HEK293 (cell line): ENCODE measurements at regions not wholly inside any gene's neighbourhood (a gene's known extent, or its start where the extent isn't known, plus 50 kb on each side); places are given as distances from the start of the nearest gene placed in this dataset.

Experiments used
- CTCF ChIA-PET: fragments of 350-600 bp; formaldehyde crosslinking; extraction: SDS; loops from one replicate; lab custom pipeline; 2021; ENCODE audit warnings: antibody characterized with exemption; lab: Yijun Ruan, JAX
- POLR2A ChIA-PET: fragments of 300-600 bp; formaldehyde crosslinking; extraction: SDS; loops from one replicate; lab custom pipeline; 2020; ENCODE audit warnings: antibody characterized with exemption, inconsistent platforms; lab: Yijun Ruan, JAX
- H3K27ac ChIP-seq: fragments of 200-500 bp; sonication (Bioruptor generic); 2 replicates; pipeline ENCODE4 v1.5.1; 2014; ENCODE audit warnings: low read depth, low read length, control low read depth, inconsistent platforms; ENCODE audit errors: extremely low read depth
- H3K36me3 ChIP-seq, 2 experiments: fragments of 200-500 bp in 1 of 2; sonication (Bioruptor generic) in 1 of 2; 1 replicate in 1 of 2; 2 replicates in 1 of 2; pipeline ENCODE4 v1.5.1; 2014 to 2017; ENCODE audit warnings: inconsistent platforms in 2 of 2, low read length in 2 of 2; ENCODE audit not compliant: control insufficient read depth in 2 of 2, insufficient read depth in 1 of 2
- H3K4me1 ChIP-seq: fragments of 200-500 bp; sonication (Bioruptor generic); 2 replicates; pipeline ENCODE4 v1.5.1; 2014; ENCODE audit warnings: mild to moderate bottlenecking, low read length, inconsistent platforms; ENCODE audit not compliant: control insufficient read depth, insufficient read depth
- H3K4me3 ChIP-seq: 2 replicates; pipeline ENCODE4 v1.5.1; 2011; ENCODE audit warnings: low read depth, mild to moderate bottlenecking, control low read depth, low read length, moderate library complexity
- H3K9me3 ChIP-seq: fragments of 200-500 bp; sonication (Bioruptor generic); 2 replicates; pipeline ENCODE4 v1.5.1; 2014; ENCODE audit warnings: low read depth, low read length, inconsistent platforms; ENCODE audit not compliant: control insufficient read depth, insufficient read depth
- HOXD13 ChIP-seq: sonication (generic); formaldehyde crosslinking; IDR thresholded peaks from 2 replicates; pipeline ENCODE4 v1.8.0; 2022; ENCODE audit warnings: missing genetic modification reagents, borderline replicate concordance
- KLF10 ChIP-seq: fragments of 450-650 bp; IDR thresholded peaks from 2 replicates; pipeline ENCODE4 v1.5.1; 2018; ENCODE audit warnings: missing biosample characterization, mild to moderate bottlenecking, missing genetic modification characterization
- REPIN1 ChIP-seq: fragments of 450-650 bp; formaldehyde crosslinking; IDR thresholded peaks from 2 replicates; pipeline ENCODE4 v1.5.1; 2017; ENCODE audit warnings: missing biosample characterization, missing genetic modification characterization, low read depth
- ZBTB8A ChIP-seq: fragments of 450-650 bp; formaldehyde crosslinking; IDR thresholded peaks from 2 replicates; pipeline ENCODE4 v1.5.1; 2016; ENCODE audit warnings: missing biosample characterization, missing genetic modification characterization
- ZIC2 ChIP-seq: fragments of 450-650 bp; formaldehyde crosslinking; IDR thresholded peaks from 2 replicates; pipeline ENCODE4 v1.5.1; 2016; ENCODE audit warnings: missing biosample characterization, missing genetic modification characterization
- ZNF19 ChIP-seq: fragments of 450-650 bp; formaldehyde crosslinking; IDR thresholded peaks from 2 replicates; pipeline ENCODE4; 2016; ENCODE audit warnings: missing biosample characterization, missing genetic modification characterization, low read depth
- ZNF433 ChIP-seq: fragments of 450-650 bp; formaldehyde crosslinking; IDR thresholded peaks from 2 replicates; pipeline ENCODE4 v1.5.1; 2016; ENCODE audit warnings: missing biosample characterization, missing genetic modification characterization, low read depth
- ZNF530 ChIP-seq: fragments of 450-650 bp; formaldehyde crosslinking; IDR thresholded peaks from 2 replicates; pipeline ENCODE4 v1.5.1; 2016; ENCODE audit warnings: low read depth, missing biosample characterization, missing genetic modification characterization
- ZNF585B ChIP-seq: fragments of 450-650 bp; formaldehyde crosslinking; IDR thresholded peaks from 2 replicates; pipeline ENCODE4 v1.5.1; 2016; ENCODE audit warnings: missing biosample characterization, missing genetic modification characterization
- ZNF596 ChIP-seq: fragments of 450-650 bp; IDR thresholded peaks from 2 replicates; pipeline ENCODE4 v1.5.0; 2018; ENCODE audit warnings: missing biosample characterization, mild to moderate bottlenecking, missing genetic modification characterization, moderate library complexity
- ZNF654 ChIP-seq: fragments of 450-650 bp; formaldehyde crosslinking; IDR thresholded peaks from 2 replicates; pipeline ENCODE4 v1.5.1; 2016; ENCODE audit warnings: low read depth, missing biosample characterization, missing genetic modification characterization
- ZNF707 ChIP-seq: fragments of 450-650 bp; formaldehyde crosslinking; IDR thresholded peaks from 2 replicates; pipeline ENCODE4 v1.5.1; 2016; ENCODE audit warnings: missing biosample characterization, missing genetic modification characterization
- TF ChIP-seq, protein P1 (sequence below): fragments of 450-650 bp; formaldehyde crosslinking; IDR thresholded peaks from 2 replicates; pipeline ENCODE4 v1.5.1; 2016; ENCODE audit warnings: missing biosample characterization, missing genetic modification characterization
- TF ChIP-seq, protein P2 (sequence below): fragments of 450-650 bp; formaldehyde crosslinking; IDR thresholded peaks from 2 replicates; pipeline ENCODE4 v1.5.1; 2016; ENCODE audit warnings: missing biosample characterization, missing genetic modification characterization

DNA sequence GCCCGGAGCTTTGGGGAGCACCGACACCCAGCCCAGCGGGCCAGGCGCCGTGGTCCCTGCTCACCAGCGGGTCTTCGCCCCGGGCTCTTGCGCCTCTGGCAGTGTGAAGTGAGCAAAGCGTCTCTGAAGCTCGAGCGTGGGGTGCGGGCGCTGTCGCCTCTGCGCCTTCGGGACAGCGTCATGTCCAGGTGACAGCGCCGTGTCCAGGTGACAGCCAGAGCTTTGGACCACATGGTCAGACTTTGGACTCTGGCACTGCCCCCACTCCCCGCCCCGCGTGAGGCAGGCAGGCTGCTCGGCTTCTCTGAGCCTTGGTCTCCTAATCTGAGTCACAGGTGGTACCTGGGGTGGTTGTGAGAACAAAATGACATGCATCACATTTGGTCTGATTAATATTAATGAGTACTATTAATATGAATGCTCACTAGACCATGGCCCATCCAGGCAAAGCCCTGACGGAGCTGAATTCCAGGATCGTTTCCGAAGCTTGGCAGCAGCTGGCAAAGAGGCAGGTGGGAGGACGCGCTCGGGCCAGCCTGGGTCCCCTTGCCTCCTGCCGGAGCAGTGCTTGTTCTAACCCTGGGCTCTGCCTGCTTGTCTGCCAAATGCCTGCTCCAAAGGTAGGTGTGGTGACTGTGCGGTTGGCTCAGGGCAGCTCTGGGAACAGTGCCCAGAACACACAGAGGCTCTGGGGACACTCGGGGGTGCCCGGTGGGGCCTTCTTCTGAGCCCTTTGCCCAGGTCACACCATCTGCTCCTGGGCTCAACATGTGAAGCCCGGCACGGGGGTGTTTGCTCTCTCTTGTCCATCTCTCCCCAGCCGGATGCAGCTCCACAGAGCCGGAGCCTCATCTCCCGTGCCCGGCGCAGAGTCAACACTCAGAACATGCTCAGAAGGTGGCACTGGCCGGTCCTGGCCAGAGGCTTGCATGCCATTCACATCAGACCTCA lies 157.1 kb downstream of the OLFM1 start:
- POLR2A ChIA-PET = no interaction called here
- CTCF ChIA-PET = no interaction called here

DNA sequence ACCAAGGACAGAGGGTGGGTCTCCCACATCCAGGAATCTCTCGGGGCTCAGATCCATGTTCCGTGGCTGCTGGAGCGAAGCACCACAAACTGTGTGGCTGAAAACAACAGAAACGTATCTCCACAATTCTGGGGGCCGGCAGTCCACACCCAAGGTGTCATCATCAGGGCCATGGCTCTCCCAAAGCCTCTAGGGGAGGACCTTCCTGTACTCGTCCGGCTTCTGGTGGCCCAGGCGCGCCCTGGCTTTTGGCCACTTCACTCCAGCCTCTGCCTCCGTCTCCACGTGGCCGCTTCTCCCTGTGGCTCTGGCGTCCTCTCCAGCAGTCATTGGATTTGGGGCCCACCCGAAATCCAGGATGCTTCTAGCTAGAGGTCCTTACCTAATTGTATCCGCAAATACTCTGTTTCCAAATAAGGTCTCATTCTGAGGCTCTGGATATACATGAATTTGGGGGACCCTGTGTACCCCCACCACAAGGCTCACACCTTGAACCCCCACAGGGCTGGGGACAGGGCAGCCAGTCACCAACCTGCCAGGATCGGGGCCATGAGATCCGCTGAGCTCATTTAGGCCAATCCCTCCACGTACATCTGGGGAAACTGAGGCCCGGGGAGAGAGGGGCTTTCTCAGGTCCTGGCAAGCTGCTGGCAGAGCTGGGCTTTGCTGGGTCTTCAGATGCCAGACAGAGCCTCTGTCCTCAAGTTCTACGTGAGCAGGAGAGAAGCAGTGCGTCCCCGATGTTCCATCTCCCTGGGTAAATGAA lies 158.2 kb downstream of the OLFM1 start:
- H3K4me1 ChIP-seq = no peaks in the 10 kb centered on the region
- ChIA-PET CTCF (interaction anchor here (0.7 kb wide), 1 partner anchor 38 kb away, joined by 3 read pairs; no protein-coding TSS in a partner anchor), POLR2A (no interaction called here)
- H3K4me3 ChIP-seq = no peak overlapping the region
- H3K9me3 ChIP-seq = no peaks in the 10 kb centered on the region
- H3K36me3 ChIP-seq = no peaks in the 10 kb centered on the region
- TF ChIP-seq REPIN1 (tag by site-specific recombination) (no peak), KLF10 (tag by site-specific recombination) (no peak), HOXD13 (no peak), ZNF707 (tag by site-specific recombination) (no peak), ZBTB8A (tag by site-specific recombination) (no peak), ZNF19 (tag by site-specific recombination) (no peak), ZIC2 (tag by site-specific recombination) (no peak)
- TF ChIP-seq, protein P1, sequence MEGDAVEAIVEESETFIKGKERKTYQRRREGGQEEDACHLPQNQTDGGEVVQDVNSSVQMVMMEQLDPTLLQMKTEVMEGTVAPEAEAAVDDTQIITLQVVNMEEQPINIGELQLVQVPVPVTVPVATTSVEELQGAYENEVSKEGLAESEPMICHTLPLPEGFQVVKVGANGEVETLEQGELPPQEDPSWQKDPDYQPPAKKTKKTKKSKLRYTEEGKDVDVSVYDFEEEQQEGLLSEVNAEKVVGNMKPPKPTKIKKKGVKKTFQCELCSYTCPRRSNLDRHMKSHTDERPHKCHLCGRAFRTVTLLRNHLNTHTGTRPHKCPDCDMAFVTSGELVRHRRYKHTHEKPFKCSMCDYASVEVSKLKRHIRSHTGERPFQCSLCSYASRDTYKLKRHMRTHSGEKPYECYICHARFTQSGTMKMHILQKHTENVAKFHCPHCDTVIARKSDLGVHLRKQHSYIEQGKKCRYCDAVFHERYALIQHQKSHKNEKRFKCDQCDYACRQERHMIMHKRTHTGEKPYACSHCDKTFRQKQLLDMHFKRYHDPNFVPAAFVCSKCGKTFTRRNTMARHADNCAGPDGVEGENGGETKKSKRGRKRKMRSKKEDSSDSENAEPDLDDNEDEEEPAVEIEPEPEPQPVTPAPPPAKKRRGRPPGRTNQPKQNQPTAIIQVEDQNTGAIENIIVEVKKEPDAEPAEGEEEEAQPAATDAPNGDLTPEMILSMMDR (tag by site-specific recombination) = no peak
- TF ChIP-seq, all 188 proteins: peak for 0
- no peak overlapping the region for H3K27ac ChIP-seq

More for the DNA sequence above, 157.1 kb downstream of the OLFM1 start:
- H3K27ac ChIP-seq = no peak overlapping the region
- H3K4me3 ChIP-seq = no peak overlapping the region
- no peaks in the 10 kb centered on the region for H3K4me1 ChIP-seq
- H3K9me3 ChIP-seq = no peaks in the 10 kb centered on the region
- H3K36me3 ChIP-seq = no peaks in the 10 kb centered on the region
- TF ChIP-seq ZNF585B (tag by site-specific recombination) = no peak
- TF ChIP-seq ZNF596 = no peak

DNA sequence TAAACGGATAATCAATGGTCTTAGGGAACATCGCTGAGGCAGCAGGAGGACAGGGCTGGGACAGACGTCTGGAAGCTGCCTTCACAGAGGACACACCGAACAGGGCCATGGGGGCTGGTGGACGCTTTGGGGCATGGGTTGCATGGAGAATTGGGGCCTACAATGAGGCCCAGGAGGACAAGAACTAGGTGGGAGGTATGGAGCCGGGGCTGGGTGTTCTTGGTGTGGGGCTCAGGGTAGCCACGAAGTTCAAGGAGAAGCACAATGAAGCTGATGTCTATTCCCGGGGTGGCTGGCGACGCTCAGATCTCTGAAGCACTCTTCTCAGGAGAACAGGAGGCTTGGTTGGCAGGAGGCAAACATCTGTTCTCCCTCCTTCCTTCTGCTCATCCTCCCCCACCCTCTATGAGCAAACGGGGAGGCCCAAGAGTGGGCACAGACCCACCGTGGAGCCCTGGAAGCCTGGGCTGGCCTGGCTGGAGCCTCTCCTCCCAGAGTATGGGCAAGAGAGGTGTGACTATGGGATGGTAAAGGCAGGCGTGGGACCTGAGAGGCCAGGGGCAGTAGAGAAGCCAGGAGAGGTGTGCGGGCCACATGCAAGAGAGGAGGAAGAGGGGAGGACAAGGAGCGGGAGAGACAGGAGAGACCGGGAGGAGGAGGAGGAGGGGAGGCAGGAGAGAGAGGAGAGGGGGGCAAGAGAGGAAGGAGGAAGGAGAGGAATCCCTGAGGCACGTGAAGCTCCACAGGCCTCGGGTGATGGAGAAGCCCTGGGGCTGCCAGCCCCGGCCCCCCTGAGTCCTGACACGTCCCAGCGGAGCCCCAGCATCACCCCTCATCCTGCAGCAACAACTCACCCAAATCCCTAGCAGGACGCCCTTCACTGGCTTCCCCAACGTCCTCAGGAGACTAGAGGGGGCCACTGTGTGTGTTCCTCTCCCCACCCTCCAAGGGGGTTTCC lies 159.1 kb downstream of the OLFM1 start:
- H3K4me1 ChIP-seq = no peaks in the 10 kb centered on the region
- POLR2A ChIA-PET = no interaction called here
- CTCF ChIA-PET = interaction anchor here (0.7 kb wide), 1 partner anchor 9 kb away, joined by 3 read pairs; no protein-coding TSS in a partner anchor

More for the DNA sequence above, 159.1 kb downstream of the OLFM1 start:
- TF ChIP-seq ZNF654 (no peak), ZNF433 (tag by site-specific recombination) (no peak), ZNF530 (tag by site-specific recombination) (no peak)
- TF ChIP-seq, protein P2, sequence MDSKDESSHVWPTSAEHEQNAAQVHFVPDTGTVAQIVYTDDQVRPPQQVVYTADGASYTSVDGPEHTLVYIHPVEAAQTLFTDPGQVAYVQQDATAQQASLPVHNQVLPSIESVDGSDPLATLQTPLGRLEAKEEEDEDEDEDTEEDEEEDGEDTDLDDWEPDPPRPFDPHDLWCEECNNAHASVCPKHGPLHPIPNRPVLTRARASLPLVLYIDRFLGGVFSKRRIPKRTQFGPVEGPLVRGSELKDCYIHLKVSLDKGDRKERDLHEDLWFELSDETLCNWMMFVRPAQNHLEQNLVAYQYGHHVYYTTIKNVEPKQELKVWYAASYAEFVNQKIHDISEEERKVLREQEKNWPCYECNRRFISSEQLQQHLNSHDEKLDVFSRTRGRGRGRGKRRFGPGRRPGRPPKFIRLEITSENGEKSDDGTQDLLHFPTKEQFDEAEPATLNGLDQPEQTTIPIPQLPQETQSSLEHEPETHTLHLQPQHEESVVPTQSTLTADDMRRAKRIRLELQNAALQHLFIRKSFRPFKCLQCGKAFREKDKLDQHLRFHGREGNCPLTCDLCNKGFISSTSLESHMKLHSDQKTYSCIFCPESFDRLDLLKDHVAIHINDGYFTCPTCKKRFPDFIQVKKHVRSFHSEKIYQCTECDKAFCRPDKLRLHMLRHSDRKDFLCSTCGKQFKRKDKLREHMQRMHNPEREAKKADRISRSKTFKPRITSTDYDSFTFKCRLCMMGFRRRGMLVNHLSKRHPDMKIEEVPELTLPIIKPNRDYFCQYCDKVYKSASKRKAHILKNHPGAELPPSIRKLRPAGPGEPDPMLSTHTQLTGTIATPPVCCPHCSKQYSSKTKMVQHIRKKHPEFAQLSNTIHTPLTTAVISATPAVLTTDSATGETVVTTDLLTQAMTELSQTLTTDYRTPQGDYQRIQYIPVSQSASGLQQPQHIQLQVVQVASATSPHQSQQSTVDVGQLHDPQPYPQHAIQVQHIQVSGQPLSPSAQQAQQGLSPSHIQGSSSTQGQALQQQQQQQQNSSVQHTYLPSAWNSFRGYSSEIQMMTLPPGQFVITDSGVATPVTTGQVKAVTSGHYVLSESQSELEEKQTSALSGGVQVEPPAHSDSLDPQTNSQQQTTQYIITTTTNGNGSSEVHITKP (tag by site-specific recombination) = peak; percentile 39; the same call in 1 of the 2 replicates
- Histone ChIP-seq H3K27ac (no peak overlapping the region), H3K4me3 (no peak overlapping the region), H3K36me3 (no peaks in the 10 kb centered on the region), H3K9me3 (no peaks in the 10 kb centered on the region)
